GM12872 (cell line): ENCODE measurements at regions not wholly inside any gene's neighbourhood (a gene's known extent, or its start where the extent isn't known, plus 50 kb on each side); places are given as distances from the start of the nearest gene placed in this dataset.

Experiments
- TF ChIP-seq, protein P1 (sequence below): IDR thresholded peaks from 3 replicates; pipeline ENCODE4 v1.5.1; 2011; ENCODE audit warnings: low read depth, mild to moderate bottlenecking, low read length, moderate library complexity; ENCODE audit not compliant: insufficient read depth

DNA sequence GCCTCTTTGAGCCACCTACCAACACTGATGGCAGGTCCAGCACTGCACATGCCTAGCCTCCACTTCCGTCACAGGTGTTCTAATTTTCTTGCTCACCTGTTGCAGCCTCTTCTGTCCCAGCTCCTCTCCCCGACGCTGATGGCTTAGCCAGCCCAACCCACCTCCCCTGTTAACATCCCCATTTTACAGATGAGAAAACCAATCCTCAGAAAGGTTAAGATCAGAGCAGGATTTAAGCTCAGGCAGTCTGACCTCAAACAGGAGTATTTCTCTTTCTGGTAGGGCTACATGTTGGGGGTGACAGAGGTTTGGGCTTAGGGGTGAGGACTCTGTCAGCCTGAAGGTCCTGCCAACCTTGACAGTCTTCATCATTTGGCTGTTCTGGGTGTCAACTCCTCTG is 74.5 kb upstream of the PITX1 start:
- TF ChIP-seq, protein P1, sequence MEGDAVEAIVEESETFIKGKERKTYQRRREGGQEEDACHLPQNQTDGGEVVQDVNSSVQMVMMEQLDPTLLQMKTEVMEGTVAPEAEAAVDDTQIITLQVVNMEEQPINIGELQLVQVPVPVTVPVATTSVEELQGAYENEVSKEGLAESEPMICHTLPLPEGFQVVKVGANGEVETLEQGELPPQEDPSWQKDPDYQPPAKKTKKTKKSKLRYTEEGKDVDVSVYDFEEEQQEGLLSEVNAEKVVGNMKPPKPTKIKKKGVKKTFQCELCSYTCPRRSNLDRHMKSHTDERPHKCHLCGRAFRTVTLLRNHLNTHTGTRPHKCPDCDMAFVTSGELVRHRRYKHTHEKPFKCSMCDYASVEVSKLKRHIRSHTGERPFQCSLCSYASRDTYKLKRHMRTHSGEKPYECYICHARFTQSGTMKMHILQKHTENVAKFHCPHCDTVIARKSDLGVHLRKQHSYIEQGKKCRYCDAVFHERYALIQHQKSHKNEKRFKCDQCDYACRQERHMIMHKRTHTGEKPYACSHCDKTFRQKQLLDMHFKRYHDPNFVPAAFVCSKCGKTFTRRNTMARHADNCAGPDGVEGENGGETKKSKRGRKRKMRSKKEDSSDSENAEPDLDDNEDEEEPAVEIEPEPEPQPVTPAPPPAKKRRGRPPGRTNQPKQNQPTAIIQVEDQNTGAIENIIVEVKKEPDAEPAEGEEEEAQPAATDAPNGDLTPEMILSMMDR, result no peak

DNA sequence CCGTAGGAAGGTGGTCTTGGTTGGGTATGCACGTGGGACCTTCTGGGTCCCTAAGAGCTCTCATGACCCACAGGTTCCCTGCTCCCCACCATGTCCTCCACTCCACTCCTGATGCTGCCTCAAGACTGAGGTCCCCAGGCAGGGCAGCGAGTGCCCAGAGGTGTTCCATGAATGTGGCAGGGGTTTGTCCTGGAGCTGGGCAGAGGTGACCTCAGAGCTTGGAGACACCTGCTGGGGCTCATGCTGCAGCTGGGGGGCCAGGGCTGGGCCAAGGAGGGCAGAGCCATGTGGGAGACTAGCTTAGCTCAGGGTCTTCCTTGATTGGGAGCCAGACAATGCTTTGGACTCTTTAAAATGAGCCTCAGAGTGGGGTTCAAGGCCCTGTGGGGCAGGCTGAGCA is 74.0 kb upstream of the PITX1 start:
- TF ChIP-seq, protein P1, result no peak

DNA sequence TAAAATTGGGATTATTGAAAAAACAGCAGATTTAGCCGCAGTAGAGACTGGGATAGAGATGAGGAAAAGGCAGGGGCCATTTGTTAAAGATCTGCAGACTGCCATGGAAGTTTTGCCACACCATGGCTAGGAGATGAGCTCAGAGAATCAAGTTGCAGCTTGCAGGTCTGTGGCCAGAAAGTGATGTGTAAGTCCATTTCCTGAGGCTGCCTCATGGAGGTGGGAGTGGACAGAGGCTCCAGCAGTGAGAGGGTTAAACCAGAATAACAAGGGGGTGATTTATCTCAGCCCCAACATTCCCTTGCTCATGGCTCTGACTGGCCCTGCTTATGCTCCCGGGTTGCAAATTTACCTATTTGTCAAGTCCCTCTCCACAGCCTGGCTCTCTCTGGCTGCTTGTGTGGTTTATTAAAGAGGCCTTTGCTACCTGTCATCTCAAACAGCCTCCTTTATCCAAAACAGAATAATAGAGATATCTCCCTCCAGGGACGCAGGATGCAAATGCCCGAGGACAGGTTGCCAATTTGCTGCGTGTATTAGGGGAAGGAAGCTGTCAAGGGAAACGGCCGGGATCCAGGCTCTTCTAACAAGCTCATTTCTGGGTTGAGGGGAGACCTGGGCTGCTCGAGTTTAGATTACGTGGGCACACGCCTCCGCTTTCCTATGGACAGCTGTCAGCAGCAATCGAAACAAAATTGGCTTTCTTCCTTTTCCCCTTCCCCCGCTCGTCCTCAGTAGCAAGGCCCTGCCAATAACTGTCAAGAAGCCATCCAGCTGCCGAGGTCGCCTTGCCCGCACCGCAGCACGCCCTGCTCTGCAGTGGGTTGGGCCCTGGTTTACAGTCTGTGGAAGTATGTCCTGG is 72.8 kb upstream of the PITX1 start:
- TF ChIP-seq, protein P1, result no peak

DNA sequence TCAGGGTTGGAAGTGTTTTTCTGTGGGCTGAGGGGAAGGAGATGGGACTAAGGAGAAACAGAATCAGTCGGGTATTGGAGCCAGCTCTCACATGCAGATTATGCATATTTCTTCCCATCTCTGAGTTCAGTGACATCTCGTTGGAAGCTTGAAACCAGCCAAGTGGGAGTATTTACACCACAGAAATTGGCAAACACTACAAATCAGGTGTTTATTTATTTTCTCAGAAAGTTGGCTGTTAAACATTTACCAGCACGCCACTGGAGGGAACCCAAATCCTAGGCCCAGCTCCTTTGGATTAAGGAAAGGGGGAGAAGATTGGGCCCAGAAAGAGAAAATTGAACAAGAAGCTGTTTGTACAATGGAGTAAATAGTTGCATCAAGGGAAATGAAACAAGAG is 72.1 kb upstream of the PITX1 start:
- TF ChIP-seq, protein P1, result no peak

- TF ChIP-seq, protein P1, result no peak
Measured at GRCh38 chr5:135105105-135105484, 71.1 kb upstream of the PITX1 start.

DNA sequence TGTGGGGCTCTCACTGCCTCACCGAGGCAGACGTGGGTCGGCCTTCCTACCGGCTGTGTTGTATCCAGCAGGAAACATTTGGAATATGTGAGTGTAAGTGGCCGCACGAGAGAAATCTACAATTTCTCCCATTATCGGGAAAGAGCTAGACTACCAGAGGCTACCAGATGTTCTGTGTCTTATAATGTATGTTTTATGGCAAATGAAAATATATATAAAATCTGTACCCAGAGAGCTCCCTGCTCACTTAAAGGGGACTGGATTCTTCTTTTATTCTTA is 69.5 kb upstream of the PITX1 start:
- TF ChIP-seq, protein P1, result no peak

DNA sequence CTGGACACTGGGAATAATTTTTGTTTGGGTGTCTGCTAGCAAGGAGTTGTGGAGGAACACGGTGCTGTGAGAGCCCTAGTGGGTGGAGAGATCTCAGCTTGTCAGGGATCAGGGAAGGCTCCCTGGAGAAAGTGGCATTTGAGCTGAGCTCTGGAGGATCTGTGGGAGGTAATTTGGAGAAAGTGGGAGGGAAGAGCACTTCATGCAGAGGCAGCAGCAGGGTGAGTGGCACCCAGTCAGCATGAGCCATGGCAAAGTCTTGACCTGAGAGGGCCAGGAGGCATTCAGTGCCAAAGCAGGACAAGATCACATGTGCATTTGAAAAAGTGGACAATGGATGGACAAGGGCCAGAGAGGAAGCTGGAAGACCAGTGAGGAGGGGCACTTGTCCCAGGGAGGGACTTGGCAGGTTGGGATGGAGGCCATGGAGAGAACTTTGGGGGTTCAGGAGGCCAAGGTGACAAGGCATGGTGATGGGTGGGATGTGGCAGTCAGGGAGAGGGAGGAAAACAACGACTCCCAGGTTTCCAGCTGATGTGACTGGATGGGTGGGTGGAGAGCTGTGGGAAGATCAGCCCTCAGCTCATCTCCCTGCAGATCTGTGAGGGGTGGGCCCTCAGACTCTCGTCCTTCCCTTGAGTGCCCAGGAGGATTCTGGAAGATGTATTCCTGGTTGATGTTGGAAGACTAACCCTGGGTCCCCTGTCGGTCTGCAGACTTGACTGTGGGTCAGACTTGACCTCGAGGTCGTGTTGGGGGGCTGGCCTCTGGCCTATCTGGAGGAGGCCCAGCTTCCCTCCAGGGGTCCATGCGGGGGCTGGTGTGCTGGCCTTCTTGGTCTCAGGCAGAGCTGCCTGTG is 68.9 kb upstream of the PITX1 start:
- TF ChIP-seq, protein P1, result no peak
